ENCODE measurements at regions not wholly inside any gene's neighbourhood (a gene's known extent, or its start where the extent isn't known, plus 50 kb on each side); places are given as distances from the start of the nearest gene placed in this dataset.

DNA sequence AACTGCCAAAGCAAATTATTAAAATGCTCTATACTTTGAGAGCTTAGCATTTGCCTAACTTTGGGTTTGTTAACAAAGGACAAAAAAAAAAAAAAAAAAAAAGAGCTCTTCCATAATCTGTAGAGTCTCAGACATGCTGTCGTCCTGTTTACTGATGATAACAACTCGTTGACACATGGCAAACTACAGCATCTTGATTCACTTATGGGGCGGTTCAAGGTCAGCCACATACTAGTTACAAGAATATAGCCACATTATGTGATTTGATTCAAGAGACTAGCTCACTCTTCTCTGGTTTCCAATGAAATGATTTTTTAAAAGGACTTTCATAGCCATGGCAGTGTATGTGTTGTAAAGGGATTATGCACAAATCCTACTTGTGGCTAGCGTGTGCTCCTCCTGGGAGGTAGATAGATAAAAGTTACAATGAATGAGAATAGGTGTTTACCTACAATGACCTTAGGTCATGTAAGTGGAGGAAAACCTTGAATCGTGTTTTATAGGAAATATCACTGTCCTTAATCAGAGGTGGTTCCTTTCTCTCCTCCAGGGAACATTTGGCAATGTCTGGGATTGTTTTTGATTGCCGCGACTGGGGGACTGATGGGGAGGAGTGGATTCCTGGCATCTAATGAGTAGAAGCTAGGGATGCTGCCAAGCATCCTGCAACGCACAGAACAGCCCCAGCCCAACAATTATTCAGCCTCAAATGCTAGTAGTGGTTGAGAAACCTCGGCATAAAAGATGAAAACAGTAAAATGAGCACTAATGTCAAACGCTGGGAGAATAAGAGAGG, 969.2 kb upstream of the SLC35B3 start:
- no peak for DNase-seq (ENCODE audit: low read depth)

- DNase-seq (ENCODE audit: low read depth): no peak
These were observed 968.4 kb upstream of the SLC35B3 start for GRCh38 chr6:9403736-9404135.

- DNase-seq (ENCODE audit: low read depth): no peak
These were observed 966.6 kb upstream of the SLC35B3 start for GRCh38 chr6:9401960-9402359.

DNA sequence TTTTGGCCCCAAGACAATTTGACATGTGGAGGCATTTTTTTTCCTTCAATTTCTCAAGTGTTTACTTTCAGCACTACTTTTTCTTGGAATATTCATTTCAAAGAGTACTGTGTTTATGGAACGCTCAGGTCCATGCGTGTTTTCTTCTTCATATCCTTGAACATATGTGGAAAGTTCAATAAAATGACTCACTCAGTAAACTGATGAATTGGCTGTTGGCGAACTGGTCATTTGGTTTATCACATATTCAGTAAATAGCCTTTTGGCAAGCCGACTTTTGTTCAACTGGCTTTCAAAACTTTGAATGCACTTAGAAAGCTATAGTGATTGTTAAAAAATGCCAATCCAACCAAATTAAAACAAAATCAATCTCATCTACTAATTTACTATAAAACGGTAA, 964.6 kb upstream of the SLC35B3 start:
- DNase-seq (ENCODE audit: low read depth): no peak

GRCh38 chr6:9398767-9399373, 963.5 kb upstream of the SLC35B3 start:
- no peak for DNase-seq (ENCODE audit: low read depth)

DNA sequence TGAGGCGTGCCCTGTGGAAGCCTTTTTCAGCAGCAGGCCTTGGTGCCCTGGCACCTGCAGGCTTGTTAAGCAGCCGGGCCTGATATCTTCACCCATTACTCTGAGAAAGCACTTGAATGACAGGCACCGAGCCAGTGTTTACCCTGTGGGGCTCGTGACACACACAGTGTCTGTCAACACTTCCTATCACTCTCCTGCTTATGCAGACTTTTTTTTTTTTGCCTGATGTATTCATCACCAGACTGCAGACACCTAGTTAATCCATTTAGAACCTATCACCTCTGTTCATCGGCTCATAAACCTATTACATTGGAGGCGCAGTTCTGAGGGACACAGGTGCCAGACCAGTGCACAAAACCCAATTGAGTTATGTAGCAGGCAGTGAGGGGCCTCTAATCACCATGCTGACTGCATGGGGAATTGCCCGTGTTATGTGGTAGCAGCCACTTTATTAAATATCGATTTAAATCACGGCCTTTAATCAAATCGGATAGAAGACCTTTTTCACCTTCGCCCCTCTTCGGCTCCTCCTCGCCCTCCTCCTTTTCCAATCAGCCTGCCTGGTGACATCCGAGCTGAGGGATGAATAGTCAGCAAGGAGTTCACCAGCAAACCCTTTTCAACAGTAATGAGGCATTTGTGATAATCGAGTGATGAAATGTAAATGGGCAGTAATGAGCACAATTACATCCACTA, 962.9 kb upstream of the SLC35B3 start:
- DNase-seq (ENCODE audit: low read depth): no peak

DNA sequence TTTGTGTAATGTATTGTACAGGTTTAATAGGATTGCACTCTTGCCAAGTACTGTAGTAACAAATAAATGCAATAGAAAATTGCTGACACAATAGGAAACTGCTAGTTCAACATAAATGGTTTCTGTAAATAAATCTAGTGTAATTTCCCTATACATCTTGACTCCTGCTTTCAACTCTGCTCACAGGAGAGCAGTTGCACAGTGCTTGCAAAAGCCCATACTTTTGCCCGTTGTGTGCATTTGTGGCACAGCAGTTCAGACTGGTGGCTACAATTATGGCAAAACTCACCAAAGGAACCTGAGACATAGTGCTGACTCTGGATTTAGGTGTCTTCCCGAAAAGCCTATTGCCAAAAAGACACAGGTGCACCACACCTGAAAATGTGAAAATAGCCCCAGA, 953.3 kb upstream of the SLC35B3 start:
- DNase-seq (ENCODE audit: low read depth): no peak

DNA sequence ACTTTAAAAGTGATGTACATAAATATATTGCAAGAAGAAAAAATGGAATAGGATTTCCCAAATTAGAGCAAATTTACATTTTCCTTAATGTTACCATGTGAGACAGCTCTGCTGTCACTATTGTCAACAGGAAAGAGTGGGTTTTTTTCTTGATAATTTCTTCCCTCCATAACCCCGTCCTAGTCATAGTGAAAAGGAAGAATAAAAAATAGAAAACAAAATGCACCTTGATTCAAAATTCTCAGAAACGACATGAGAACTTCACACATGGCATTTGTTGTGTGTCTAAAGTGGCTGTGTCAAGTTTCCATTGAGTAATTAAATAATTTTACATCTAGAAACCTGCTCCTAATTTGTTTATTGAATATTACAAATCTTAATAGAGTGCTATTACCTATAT, 945.2 kb upstream of the SLC35B3 start:
- no peak for DNase-seq (ENCODE audit: low read depth)

GRCh38 chr6:9373308-9373707, 938.0 kb upstream of the SLC35B3 start:
- no peak for DNase-seq (ENCODE audit: low read depth)

- DNase-seq (ENCODE audit: low read depth): no peak
These were observed 935.1 kb upstream of the SLC35B3 start for GRCh38 chr6:9370480-9370879.

GRCh38 chr6:9365378-9365777, 930.0 kb upstream of the SLC35B3 start:
- no peak for DNase-seq (ENCODE audit: low read depth)

GRCh38 chr6:9361749-9362148, 926.4 kb upstream of the SLC35B3 start:
- DNase-seq (ENCODE audit: low read depth): no peak

- DNase-seq (ENCODE audit: low read depth): no peak
These were observed 925.5 kb upstream of the SLC35B3 start for GRCh38 chr6:9360881-9361280.

- DNase-seq (ENCODE audit: low read depth): no peak
These were observed 912.3 kb upstream of the SLC35B3 start for GRCh38 chr6:9347608-9348007.

GRCh38 chr6:9346923-9347322, 911.6 kb upstream of the SLC35B3 start:
- DNase-seq (ENCODE audit: low read depth): no peak

- no peak for DNase-seq (ENCODE audit: low read depth)
These were observed 900.1 kb upstream of the SLC35B3 start for GRCh38 chr6:9335431-9335830.

DNA sequence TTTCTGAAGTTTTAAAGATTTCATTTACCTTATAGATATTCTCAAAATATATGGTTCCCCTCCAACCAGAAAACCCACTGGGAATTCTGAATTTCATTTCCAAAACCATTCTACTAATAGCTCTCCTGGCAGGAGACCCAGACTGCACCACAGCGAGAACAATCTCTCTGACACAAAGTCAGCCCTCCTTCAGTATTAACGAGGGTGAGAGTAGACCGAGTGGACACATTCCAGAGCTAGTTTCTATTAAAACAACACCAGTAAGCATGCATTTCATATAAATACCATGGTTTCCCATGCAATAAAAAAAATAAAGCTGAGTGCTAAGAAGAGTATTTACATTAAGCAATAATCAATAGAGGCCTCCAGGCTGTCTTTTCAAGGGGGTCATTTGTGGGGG, 899.6 kb upstream of the SLC35B3 start:
- no peak for DNase-seq (ENCODE audit: low read depth)

DNA sequence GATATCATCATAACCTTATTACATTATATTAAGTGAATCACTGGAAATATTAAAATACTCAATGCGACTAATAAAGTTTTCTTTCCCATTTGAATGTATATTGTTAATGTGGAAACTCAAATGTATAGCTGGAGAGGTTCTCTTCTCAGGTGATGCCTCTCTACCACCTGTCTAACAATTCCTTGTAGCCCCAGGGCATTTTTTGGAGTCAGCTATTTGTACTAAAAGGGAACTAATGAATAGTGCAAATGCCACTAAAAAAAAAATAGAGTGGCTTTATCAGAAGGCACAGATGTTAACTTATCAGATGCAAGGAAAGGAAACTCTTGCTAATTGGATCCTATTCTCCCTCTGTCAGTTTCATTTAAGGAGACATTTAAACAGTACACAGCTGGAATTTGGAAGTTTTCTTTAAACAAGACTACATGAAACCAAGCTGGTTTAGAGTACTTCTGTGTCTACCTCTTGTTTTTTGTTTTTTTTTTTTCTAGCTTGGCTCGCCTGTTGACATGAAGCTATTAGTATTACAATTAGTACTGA, 897.0 kb upstream of the SLC35B3 start:
- no peak for DNase-seq (ENCODE audit: low read depth)

DNA sequence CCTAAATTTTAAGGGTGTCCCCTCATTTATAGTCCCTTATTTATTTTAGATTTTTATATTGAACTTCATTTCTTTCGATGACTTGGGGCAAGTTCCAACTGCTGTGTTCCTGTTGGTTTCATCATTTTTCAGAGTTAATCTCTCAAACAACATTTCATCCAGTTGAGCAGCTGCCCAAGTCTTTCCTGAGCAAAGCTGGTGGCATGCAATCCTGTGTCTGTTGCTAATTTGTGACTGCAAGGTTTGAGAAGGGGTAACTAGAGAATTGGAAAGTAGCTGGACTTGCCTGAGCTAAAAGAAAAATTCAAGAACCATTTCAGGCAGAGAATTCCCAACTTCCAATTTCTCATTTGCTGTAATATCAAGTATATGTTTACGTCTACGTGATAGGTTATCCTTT, 881.5 kb upstream of the SLC35B3 start:
- no peak for DNase-seq (ENCODE audit: low read depth)

DNA sequence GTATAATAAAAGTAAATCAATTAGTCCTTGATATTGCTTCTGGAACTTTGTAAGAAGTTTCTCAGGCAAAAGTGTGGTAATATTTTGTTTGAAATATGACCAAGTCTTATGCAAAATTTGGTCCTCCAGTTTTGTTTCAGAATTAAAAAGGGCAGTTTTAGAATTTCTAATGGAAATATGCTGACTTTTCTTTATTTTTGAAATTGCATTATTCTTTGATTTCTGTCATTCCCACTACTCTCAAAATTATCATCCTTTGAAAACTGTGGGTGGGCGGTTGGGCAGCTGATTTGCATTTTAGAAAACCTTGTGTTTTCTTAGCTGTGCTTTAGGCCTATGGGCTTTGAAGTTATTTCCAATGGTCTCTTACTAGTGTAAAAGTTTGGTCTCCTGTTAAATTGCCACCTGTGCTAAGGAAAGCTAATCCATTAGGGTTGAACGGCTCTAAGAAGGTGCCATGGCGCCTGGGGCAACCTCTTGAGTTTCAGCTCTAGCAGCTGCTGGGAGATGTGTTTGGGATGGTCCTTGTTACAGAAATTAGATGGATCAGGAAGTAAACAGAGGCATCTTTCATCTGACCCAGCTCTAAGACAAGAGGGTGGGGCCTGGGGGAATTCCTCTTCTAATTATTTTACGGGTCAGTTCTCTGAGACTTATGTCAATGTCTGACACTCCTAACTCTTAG, 880.8 kb upstream of the SLC35B3 start:
- no peak for DNase-seq (ENCODE audit: low read depth)

- DNase-seq (ENCODE audit: low read depth): no peak
These were observed 872.9 kb upstream of the SLC35B3 start for GRCh38 chr6:9308284-9308683.

DNA sequence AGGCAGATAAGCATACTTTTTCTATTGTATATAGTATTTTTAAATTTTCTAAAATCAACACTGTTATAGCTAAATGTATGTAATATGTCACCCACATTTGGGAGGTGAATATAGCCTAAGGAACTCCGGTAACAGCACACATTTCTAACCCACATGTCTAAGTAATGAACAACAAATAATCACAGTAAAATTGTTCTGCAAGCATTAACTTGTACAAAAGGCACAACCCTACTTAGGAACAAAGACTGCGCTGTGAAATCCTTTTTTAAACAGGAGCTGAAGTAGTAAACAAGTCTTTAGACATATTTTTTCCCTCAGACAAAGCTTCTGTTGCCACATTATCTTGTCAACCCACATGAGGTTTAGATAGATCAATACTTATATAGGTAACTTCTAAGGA, 872.4 kb upstream of the SLC35B3 start:
- DNase-seq (ENCODE audit: low read depth): no peak

DNA sequence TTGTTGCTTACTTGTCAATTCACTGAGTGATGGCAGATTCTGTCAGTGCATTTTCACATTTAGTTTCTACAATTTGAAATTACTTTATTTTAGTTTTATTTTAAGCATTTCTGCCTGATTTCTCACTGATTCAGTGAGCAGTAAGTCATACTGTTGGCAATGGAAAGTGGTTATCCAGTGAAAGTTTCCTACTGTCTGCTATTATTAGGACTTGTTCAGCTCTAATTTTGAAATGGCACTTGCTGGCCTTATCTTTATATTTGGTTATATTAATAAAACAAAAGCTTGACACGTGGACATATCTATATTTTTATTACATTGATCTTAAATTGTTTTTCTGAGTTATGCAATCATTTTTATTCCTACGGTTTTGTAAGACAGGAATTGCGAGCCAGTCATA, 871.8 kb upstream of the SLC35B3 start:
- DNase-seq (ENCODE audit: low read depth): no peak
